Tibial nerve (tissue), 4 donors: ENCODE measurements at regions not wholly inside any gene's neighbourhood (a gene's known extent, or its start where the extent isn't known, plus 50 kb on each side); places are given as distances from the start of the nearest gene placed in this dataset.

Experiments
- CTCF ChIP-seq, 5 experiments: fragments of 200-600 bp in 3 of 5; fragments of 450-650 bp in 2 of 5; sonication (generic) in 3 of 5; IDR thresholded peaks; one replicate each; pipeline ENCODE4 v1.5.1; 2016 to 2019; ENCODE audit warnings: antibody characterized with exemption in 5 of 5, mild to moderate bottlenecking in 3 of 5, moderate library complexity in 2 of 5
- EP300 ChIP-seq, 2 donors: sonication (generic); formaldehyde crosslinking; IDR thresholded peaks; one replicate each; pipeline ENCODE4 v1.6.1; 2017; ENCODE audit warnings: antibody characterized with exemption in 2 of 2, mild to moderate bottlenecking in 1 of 2

GRCh38 chr3:3639078-3639477, 160.2 kb upstream of the LRRN1 start:
- no peak for TF ChIP-seq CTCF (IDR thresholded peaks at IDR 0.05)
- TF ChIP-seq EP300 (IDR thresholded peaks at IDR 0.05): no peak
